K562 (cell line): ENCODE measurements at regions not wholly inside any gene's neighbourhood (a gene's known extent, or its start where the extent isn't known, plus 50 kb on each side); places are given as distances from the start of the nearest gene placed in this dataset.

Source experiments
- ATAC-seq: fragments of 200-7000 bp; cut with Tn5 transposase; 3 replicates; pipeline ENCODE4 v1.9.1; 2020; ENCODE audit warnings: moderate library complexity
- BruUV-seq: library from RNA; stranded (reverse); fragments of 400-500 nt; replicated peaks from 2 replicates; lab custom pipeline; 2021; lab: Mats Ljungman, UMichigan
- CTCF ChIA-PET: fragments of 300-600 bp; formaldehyde crosslinking; extraction: SDS; loops from one replicate; lab custom pipeline; 2021; ENCODE audit warnings: low intra/inter-chr PET ratio; lab: Yijun Ruan, JAX
- POLR2A ChIA-PET: fragments of 300-600, 350-650 bp; sonication (Branson Sonifier 250); formaldehyde crosslinking; extraction: SDS; loops from one replicate; lab custom pipeline; 2021; ENCODE audit warnings: antibody characterized with exemption, inconsistent platforms; lab: Yijun Ruan, JAX
- DNase-seq, 4 experiments: peaks; one replicate each; pipeline versions ENCODE4 v3.0.0 to v3.0.0-alpha.2; 2011 to 2018; ENCODE audit warnings: low spot score in 3 of 4, mixed read lengths in 3 of 4; ENCODE audit errors: extremely low read depth in 1 of 4
- FAIRE-seq: peaks from 2 replicates; lab custom pipeline; 2011; peaks lifted over from hg19 to GRCh38; lab: Jason Lieb, UNC
- H2AFZ ChIP-seq: 2 replicates; pipeline ENCODE4 v1.6.0; 2011; ENCODE audit warnings: low read depth, low read length, control low read depth, inconsistent platforms
- H3K27ac ChIP-seq: fragments of 200-600 bp; 3 replicates; pipeline ENCODE4 v1.8.0; 2011; ENCODE audit warnings: low read depth, mild to moderate bottlenecking, control low read depth, inconsistent platforms, low read length, moderate library complexity, mixed read lengths; ENCODE audit errors: extremely low read depth
- H3K27me3 ChIP-seq, 2 experiments: fragments of 300-600 bp in 1 of 2; 2 replicates in 1 of 2; 3 replicates in 1 of 2; pipeline versions ENCODE4 v1.6.0 to v1.8.0; 2011; ENCODE audit warnings: inconsistent platforms in 2 of 2, low read length in 2 of 2, mild to moderate bottlenecking in 1 of 2, mixed read lengths in 1 of 2, moderate library complexity in 1 of 2; ENCODE audit not compliant: control insufficient read depth in 2 of 2, insufficient read depth in 2 of 2
- H3K36me3 ChIP-seq: fragments of 300-600 bp; 3 replicates; pipeline ENCODE4 v1.8.0; 2011; ENCODE audit warnings: mild to moderate bottlenecking, low read length, inconsistent platforms; ENCODE audit not compliant: control insufficient read depth, insufficient read depth
- H3K4me1 ChIP-seq, 2 experiments: fragments of 200-600 bp in 1 of 2; replicated peaks in 1 of 2; 2 replicates in 1 of 2; 3 replicates in 1 of 2; pipeline versions ENCODE4 v1.5.1 to v1.8.0; 2011; ENCODE audit warnings: inconsistent platforms in 2 of 2, low read length in 2 of 2, mild to moderate bottlenecking in 1 of 2, mixed read lengths in 1 of 2, moderate library complexity in 1 of 2; ENCODE audit not compliant: control insufficient read depth in 2 of 2, insufficient read depth in 2 of 2
- H3K4me2 ChIP-seq: 2 replicates; pipeline ENCODE4 v1.6.1; 2011; ENCODE audit warnings: low read length, control low read depth, inconsistent platforms, mixed read lengths; ENCODE audit not compliant: insufficient read depth
- H3K4me3 ChIP-seq: fragments of 200-600 bp; sonication (generic), shearing (Covaris generic); 2 replicates; pipeline ENCODE4 v1.5.1; 2016; ENCODE audit warnings: control low read depth, inconsistent platforms
- H3K79me2 ChIP-seq: fragments of 200-600 bp; 3 replicates; pipeline ENCODE4 v1.8.0; 2011; ENCODE audit warnings: low read length, inconsistent platforms; ENCODE audit not compliant: control insufficient read depth, insufficient read depth
- H3K9ac ChIP-seq, 2 experiments: 2 replicates each; pipeline versions ENCODE4 v1.6.0 to v1.6.1; 2011; ENCODE audit warnings: low read depth in 2 of 2, low read length in 2 of 2, control low read depth in 1 of 2, inconsistent platforms in 1 of 2, mild to moderate bottlenecking in 1 of 2, mixed read lengths in 1 of 2; ENCODE audit not compliant: insufficient read depth in 1 of 2
- H3K9me1 ChIP-seq: one replicate; pipeline ENCODE4 v1.6.0; 2011; ENCODE audit warnings: inconsistent platforms, mild to moderate bottlenecking, low read length, moderate library complexity; ENCODE audit not compliant: control insufficient read depth, insufficient read depth
- H3K9me3 ChIP-seq: replicated peaks from 2 replicates; pipeline ENCODE4 v1.5.1; 2011; ENCODE audit warnings: low read depth, low read length, inconsistent platforms; ENCODE audit not compliant: control insufficient read depth, insufficient read depth
- H4K20me1 ChIP-seq: replicated peaks from 2 replicates; pipeline ENCODE4 v1.6.1; 2011; ENCODE audit warnings: low read length, inconsistent platforms, mixed read lengths; ENCODE audit not compliant: control insufficient read depth, insufficient read depth
- E2F3 ChIP-seq: fragments of 250-450 bp; sonication (Bioruptor Pico); IDR thresholded peaks from 2 replicates; pipeline ENCODE4 v1.4.0; 2020; ENCODE audit warnings: mild to moderate bottlenecking
- PTRF ChIP-seq: fragments of 450-650 bp; IDR thresholded peaks from 2 replicates; pipeline ENCODE4 v1.6.1; 2016; ENCODE audit warnings: mild to moderate bottlenecking, missing genetic modification characterization, missing compliant biosample characterization
- SIRT6 ChIP-seq: IDR thresholded peaks from one replicate; pipeline ENCODE4 v1.6.1; 2012; ENCODE audit warnings: low read depth, mild to moderate bottlenecking, control low read depth, inconsistent platforms, low read length, moderate library complexity
- TAF1 ChIP-seq: IDR thresholded peaks from 2 replicates; pipeline ENCODE4 v1.6.1; 2011; ENCODE audit warnings: mild to moderate bottlenecking, low read length, moderate library complexity; ENCODE audit not compliant: insufficient read depth, control insufficient read depth, severe bottlenecking; ENCODE audit errors: extremely low read depth
- TAL1 ChIP-seq: fragments of 450-650 bp; IDR thresholded peaks from 2 replicates; pipeline ENCODE4 v1.6.1; 2016; ENCODE audit warnings: mild to moderate bottlenecking
- TRIM24 ChIP-seq, 2 experiments: fragments of 450-650 bp; IDR thresholded peaks; 2 replicates each; pipeline ENCODE4 v1.6.1; 2016
- YY1 ChIP-seq, 3 experiments: IDR thresholded peaks; 2 replicates each; pipeline ENCODE4 v1.6.1; 2011; ENCODE audit warnings: low read length in 2 of 3, mild to moderate bottlenecking in 2 of 3, moderate library complexity in 2 of 3, borderline replicate concordance in 1 of 3, control low read depth in 1 of 3, low read depth in 1 of 3; ENCODE audit not compliant: insufficient read depth in 3 of 3, insufficient replicate concordance in 2 of 3, control insufficient read depth in 1 of 3, insufficient read length in 1 of 3; ENCODE audit errors: extremely low read depth in 1 of 3
- ZNF444 ChIP-seq: fragments of 250-450 bp; sonication (Bioruptor Pico); IDR thresholded peaks from 2 replicates; pipeline ENCODE4 v1.4.0; 2020; ENCODE audit warnings: mild to moderate bottlenecking, moderate library complexity
- ZNF592 ChIP-seq: fragments of 450-650 bp; IDR thresholded peaks from 2 replicates; pipeline ENCODE4 v1.6.1; 2017; ENCODE audit warnings: antibody characterized with exemption, mild to moderate bottlenecking
- WGBS: fragments of 100-300 bp; shearing (Covaris generic); methylation state at CpG from one replicate; pipeline ENCODE4 v1.1.6; 2016; ENCODE audit warnings: low coverage, mixed read lengths; ENCODE audit not compliant: insufficient coverage; ENCODE audit errors: missing lambda C conversion rate; 5-methylcytosine and 5-hydroxymethylcytosine counted together
- in situ Hi-C: fragments of 300-500 bp; cut with MboI; formaldehyde crosslinking; loops from 4 replicates; pipeline ENCODE4 v1.15.0; 2018; ENCODE audit warnings: inconsistent platforms, mixed read lengths
- intact Hi-C: fragments of 100-400 bp; cut with micrococcal nuclease; formaldehyde crosslinking; loops from 2 replicates; pipeline ENCODE4 v1.14.2; 2022

- TF ChIP-seq PTRF (tag), result no peak
- TF ChIP-seq, all 486 proteins: peak for 0
Measured at GRCh38 chr5:74138721-74139120, 501.8 kb downstream of the ENC1 start (continued).

- H3K4me2 ChIP-seq, result no peak overlapping the region
- WGBS, result 5% methylated on average over 2 of the region's 2 CpGs
- H3K4me1 ChIP-seq, result no peaks in the 10 kb centered on the region
- BruUV-seq, result no TSS peak
- intact Hi-C loops (no loop called here), in situ Hi-C loops (no loop called here)
- FAIRE-seq (no peak), ATAC-seq (no peak), DNase-seq (no peak)
- POLR2A ChIA-PET, result interaction anchor here (1.0 kb wide), 1 partner anchor 9 kb away, joined by 3 read pairs; no protein-coding TSS in a partner anchor
- no peak overlapping the region for H2AFZ ChIP-seq
- no peaks in the 10 kb centered on the region for H4K20me1 ChIP-seq
- H3K9me1 ChIP-seq, result no peaks in the 10 kb centered on the region
- no peaks in the 10 kb centered on the region for H3K9me3 ChIP-seq
- no peaks in the 10 kb centered on the region for H3K79me2 ChIP-seq
- peaks cover 2 to 4% of the 10 kb centered on the region in 2 experiments; a peak in 3 of 5 replicates for H3K27me3 ChIP-seq
- CTCF ChIA-PET, result no interaction called here
- no peaks in the 10 kb centered on the region for H3K36me3 ChIP-seq
- H3K9ac ChIP-seq, result no peak overlapping the region
- no peak overlapping the region for H3K27ac ChIP-seq
- H3K4me3 ChIP-seq, result no peak overlapping the region
- TF ChIP-seq TAF1 (no peak), E2F3 (no peak), SIRT6 (no peak), YY1 (IDR thresholded peaks at IDR 0.05; ENCODE audit: borderline replicate concordance in 1 of 3, control insufficient read depth in 1 of 3, extremely low read depth in 1 of 3, insufficient read depth in 3 of 3, insufficient read length in 1 of 3, insufficient replicate concordance in 2 of 3, low read depth in 1 of 3, low read length in 2 of 3) (no peak), TAL1 (no peak), ZNF444 (CRISPR knock-in tag) (no peak), ZNF592 (no peak), TRIM24 (IDR thresholded peaks at IDR 0.05) (no peak)
Measured at GRCh38 chr5:74136276-74136825, 504.2 kb downstream of the ENC1 start.
